Caco-2 (cell line): ENCODE measurements at regions not wholly inside any gene's neighbourhood (a gene's known extent, or its start where the extent isn't known, plus 50 kb on each side); places are given as distances from the start of the nearest gene placed in this dataset.
A peak's percentile ranks its signal among the peaks of the same experiment; 100 is the strongest.
"Not testable (repeated sequence)": the region's sequence is repeated elsewhere in the genome, so short reads cannot be mapped to it uniquely, and the experiment has no call there.

Experiments
- BruUV-seq: library from RNA; stranded (reverse); fragments of 400-500 nt; replicated peaks from 2 replicates; lab custom pipeline; 2021; lab: Mats Ljungman, UMichigan
- CTCF ChIA-PET: fragments of 300-600 bp; sonication (Branson Sonifier 250); formaldehyde crosslinking; loops from one replicate; lab custom pipeline; 2022; ENCODE audit warnings: antibody characterized with exemption; lab: Charles Lee
- POLR2A ChIA-PET: fragments of 300-600 bp; sonication (Branson Sonifier 250); formaldehyde crosslinking; loops from one replicate; lab custom pipeline; 2022; ENCODE audit warnings: antibody characterized with exemption; lab: Charles Lee
- DNase-seq, 2 experiments: peaks; one replicate each; pipeline versions ENCODE4 v3.0.0 to v3.0.0-alpha.2; 2020 to 2022
- H3K27me3 ChIP-seq: replicated peaks from 2 replicates; pipeline ENCODE4 v1.6.0; 2011; ENCODE audit warnings: low read length; ENCODE audit not compliant: control insufficient read depth, insufficient read depth
- H3K36me3 ChIP-seq: 2 replicates; pipeline ENCODE4 v1.5.1; 2011; ENCODE audit warnings: low read length; ENCODE audit not compliant: control insufficient read depth, insufficient read depth
- H3K4me1 ChIP-seq: fragments of 250-450 bp; sonication (Bioruptor Pico); 2 replicates; pipeline ENCODE4 v1.5.1; 2020; ENCODE audit warnings: mild to moderate bottlenecking
- H3K4me3 ChIP-seq: 2 replicates; pipeline ENCODE4 v1.5.1; 2011; ENCODE audit warnings: low read depth, mild to moderate bottlenecking, control low read depth, low read length
- H3K9me3 ChIP-seq: fragments of 250-450 bp; sonication (Bioruptor Pico); 2 replicates; pipeline ENCODE4 v1.5.1; 2020; ENCODE audit warnings: mild to moderate bottlenecking, moderate library complexity
- H3K27ac Mint-ChIP-seq: one replicate; pipeline ENCODE4 v1.8.0; 2022; ENCODE audit warnings: mixed read lengths; ENCODE audit not compliant: unreplicated experiment
- H3K27me3 Mint-ChIP-seq: one replicate; pipeline ENCODE4 v1.8.0; 2022; ENCODE audit warnings: mixed read lengths; ENCODE audit not compliant: insufficient read depth, unreplicated experiment
- H3K36me3 Mint-ChIP-seq: one replicate; pipeline ENCODE4 v1.8.0; 2022; ENCODE audit warnings: mild to moderate bottlenecking, mixed read lengths; ENCODE audit not compliant: insufficient read depth, unreplicated experiment
- H3K4me1 Mint-ChIP-seq: one replicate; pipeline ENCODE4 v1.8.0; 2022; ENCODE audit warnings: low read depth, mixed read lengths; ENCODE audit not compliant: unreplicated experiment
- H3K4me3 Mint-ChIP-seq: one replicate; pipeline ENCODE4 v1.8.0; 2022; ENCODE audit warnings: mild to moderate bottlenecking, moderate library complexity, mixed read lengths; ENCODE audit not compliant: unreplicated experiment
- H3K9me3 Mint-ChIP-seq: one replicate; pipeline ENCODE4 v1.8.0; 2022; ENCODE audit warnings: mixed read lengths; ENCODE audit not compliant: unreplicated experiment
- intact Hi-C: fragments of 100-400 bp; cut with micrococcal nuclease; formaldehyde crosslinking; loops from one replicate; pipeline ENCODE4 v1.10.0; 2022; ENCODE audit not compliant: unreplicated experiment
- TF ChIP-seq, protein P1 (sequence below), 2 experiments: fragments of 200-600 bp in 1 of 2; IDR thresholded peaks; 1 replicate in 1 of 2; 2 replicates in 1 of 2; pipeline versions ENCODE4 v1.5.1 to v1.8.0; 2011 to 2022; ENCODE audit warnings: antibody characterized with exemption in 1 of 2, control low read depth in 1 of 2, inconsistent platforms in 1 of 2, low read depth in 1 of 2, low read length in 1 of 2, mild to moderate bottlenecking in 1 of 2, moderate library complexity in 1 of 2; ENCODE audit not compliant: insufficient read depth in 1 of 2, severe bottlenecking in 1 of 2, unreplicated experiment in 1 of 2

DNA sequence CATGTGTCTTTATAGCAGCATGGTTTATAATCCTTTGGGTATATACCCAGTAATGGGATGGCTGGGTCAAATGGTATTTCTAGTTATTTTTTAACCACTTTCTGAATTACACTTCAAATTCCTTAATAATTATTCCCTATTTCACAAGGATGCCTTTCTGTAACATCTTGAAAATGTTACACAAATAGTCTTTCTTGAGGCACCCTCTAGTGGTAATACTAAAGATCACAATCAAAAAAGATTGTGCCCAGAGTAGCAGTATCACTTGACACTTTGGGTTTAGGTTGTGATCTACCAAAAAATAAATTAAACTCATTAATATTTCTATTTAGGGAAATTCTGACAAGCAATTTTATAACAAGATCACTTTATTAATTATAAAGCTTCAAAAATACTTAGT is 74.0 kb upstream of the TEKT4 start:
- intact Hi-C loops, H3K36me3 ChIP-seq, H3K4me3 ChIP-seq, H3K36me3 Mint-ChIP-seq, H3K4me3 Mint-ChIP-seq, H3K27me3 ChIP-seq, H3K27ac Mint-ChIP-seq, H3K9me3 Mint-ChIP-seq, H3K4me1 ChIP-seq, H3K9me3 ChIP-seq, H3K4me1 Mint-ChIP-seq, H3K27me3 Mint-ChIP-seq, POLR2A ChIA-PET, CTCF ChIA-PET, BruUV-seq: not testable (repeated sequence)
- DNase-seq, result peak in 1 of 2 experiments; percentile 8
- TF ChIP-seq, protein P1, sequence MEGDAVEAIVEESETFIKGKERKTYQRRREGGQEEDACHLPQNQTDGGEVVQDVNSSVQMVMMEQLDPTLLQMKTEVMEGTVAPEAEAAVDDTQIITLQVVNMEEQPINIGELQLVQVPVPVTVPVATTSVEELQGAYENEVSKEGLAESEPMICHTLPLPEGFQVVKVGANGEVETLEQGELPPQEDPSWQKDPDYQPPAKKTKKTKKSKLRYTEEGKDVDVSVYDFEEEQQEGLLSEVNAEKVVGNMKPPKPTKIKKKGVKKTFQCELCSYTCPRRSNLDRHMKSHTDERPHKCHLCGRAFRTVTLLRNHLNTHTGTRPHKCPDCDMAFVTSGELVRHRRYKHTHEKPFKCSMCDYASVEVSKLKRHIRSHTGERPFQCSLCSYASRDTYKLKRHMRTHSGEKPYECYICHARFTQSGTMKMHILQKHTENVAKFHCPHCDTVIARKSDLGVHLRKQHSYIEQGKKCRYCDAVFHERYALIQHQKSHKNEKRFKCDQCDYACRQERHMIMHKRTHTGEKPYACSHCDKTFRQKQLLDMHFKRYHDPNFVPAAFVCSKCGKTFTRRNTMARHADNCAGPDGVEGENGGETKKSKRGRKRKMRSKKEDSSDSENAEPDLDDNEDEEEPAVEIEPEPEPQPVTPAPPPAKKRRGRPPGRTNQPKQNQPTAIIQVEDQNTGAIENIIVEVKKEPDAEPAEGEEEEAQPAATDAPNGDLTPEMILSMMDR (IDR thresholded peaks at IDR 0.05; ENCODE audit: insufficient read depth in 1 of 2, low read depth in 1 of 2, low read length in 1 of 2, severe bottlenecking in 1 of 2, unreplicated experiment in 1 of 2), result peak in 1 of 2 experiments; percentile 29
